GM23248 (cell line): ENCODE measurements at regions not wholly inside any gene's neighbourhood (a gene's known extent, or its start where the extent isn't known, plus 50 kb on each side); places are given as distances from the start of the nearest gene placed in this dataset.

Experiments
- EZH2 ChIP-seq: fragments of 200-600 bp; sonication (generic); IDR thresholded peaks from 2 replicates; pipeline ENCODE4 v1.6.1; 2018; ENCODE audit warnings: antibody characterized with exemption, mild to moderate bottlenecking; ENCODE audit not compliant: insufficient read depth, poor library complexity, severe bottlenecking
- EZH2phosphoT487 ChIP-seq: fragments of 200-600 bp; sonication (generic); IDR thresholded peaks from 2 replicates; pipeline ENCODE4 v1.6.1; 2018; ENCODE audit warnings: antibody characterized with exemption, moderate library complexity, mild to moderate bottlenecking, low read depth; ENCODE audit not compliant: insufficient read depth

- TF ChIP-seq EZH2, result no peak
- no peak for TF ChIP-seq EZH2phosphoT487
These were observed 239.2 kb downstream of the KIF4B start for GRCh38 chr5:155252717-155253116.
